Fibroblast of mammary gland (primary cell): ENCODE measurements at regions not wholly inside any gene's neighbourhood (a gene's known extent, or its start where the extent isn't known, plus 50 kb on each side); places are given as distances from the start of the nearest gene placed in this dataset.

ENCODE experiments used
- DNase-seq: peaks from one replicate; pipeline ENCODE4 v3.0.0-alpha.2; 2010; ENCODE audit warnings: low read depth
- H3K4me3 ChIP-seq: 2 replicates; pipeline ENCODE4 v1.5.1; 2011; ENCODE audit warnings: low read depth, mild to moderate bottlenecking, low read length, moderate library complexity; ENCODE audit not compliant: control insufficient read depth
- CTCF ChIP-seq: conservative IDR thresholded peaks from 2 replicates; pipeline ENCODE4 v1.5.1; 2011; ENCODE audit warnings: low read depth, low read length, inconsistent platforms; ENCODE audit not compliant: control insufficient read depth, insufficient read depth

DNA sequence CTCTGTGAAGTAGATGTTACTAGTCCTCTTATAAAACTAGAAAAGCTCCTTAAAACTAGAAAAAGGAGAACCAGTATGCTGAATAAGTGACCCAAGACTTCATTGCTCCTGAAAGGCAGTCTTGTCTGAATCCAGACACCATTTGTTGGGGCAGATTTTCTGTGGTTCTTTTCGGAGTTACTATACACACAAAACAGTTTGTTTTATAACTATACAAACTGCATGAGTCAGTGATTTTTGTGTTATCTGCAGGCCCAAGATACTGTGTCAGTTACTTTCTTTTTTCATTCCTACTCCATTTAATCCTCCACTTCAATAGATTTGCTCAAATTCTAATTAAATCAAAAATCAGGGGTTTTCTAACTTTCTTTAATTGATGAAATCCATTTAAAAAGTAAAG lies 244.6 kb downstream of the ARPP21 start:
- no peak for DNase-seq
- TF ChIP-seq CTCF, result no peak
- H3K4me3 ChIP-seq, result no peak overlapping the region

DNA sequence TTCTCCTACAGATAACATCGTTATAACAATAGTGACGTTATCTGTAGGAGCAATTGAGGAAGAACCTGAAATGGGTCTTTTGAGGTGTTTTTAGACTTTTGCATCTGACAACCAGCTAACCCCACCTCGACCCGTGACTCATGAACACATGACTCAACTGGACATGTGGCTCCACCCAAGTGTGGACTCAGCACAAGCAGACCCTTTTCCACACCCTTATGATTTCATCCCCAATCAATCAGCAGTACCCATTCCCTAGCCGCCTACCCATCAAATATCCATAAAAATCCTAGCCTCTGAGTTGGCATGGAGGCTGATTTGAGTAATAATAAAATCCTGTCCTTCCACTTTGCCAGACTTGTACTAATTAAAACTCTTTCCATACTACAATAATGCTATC lies 255.4 kb downstream of the ARPP21 start:
- TF ChIP-seq CTCF, result no peak
- H3K4me3 ChIP-seq, result no peak overlapping the region
- peak; percentile 25 for DNase-seq

GRCh38 chr3:35899245-35899644 lies 259.9 kb downstream of the ARPP21 start:
- no peak for TF ChIP-seq CTCF
- DNase-seq, result no peak
- no peak overlapping the region for H3K4me3 ChIP-seq

GRCh38 chr3:35900079-35900478 lies 260.8 kb downstream of the ARPP21 start:
- DNase-seq, result no peak
- TF ChIP-seq CTCF, result no peak
- H3K4me3 ChIP-seq, result no peak overlapping the region

DNA sequence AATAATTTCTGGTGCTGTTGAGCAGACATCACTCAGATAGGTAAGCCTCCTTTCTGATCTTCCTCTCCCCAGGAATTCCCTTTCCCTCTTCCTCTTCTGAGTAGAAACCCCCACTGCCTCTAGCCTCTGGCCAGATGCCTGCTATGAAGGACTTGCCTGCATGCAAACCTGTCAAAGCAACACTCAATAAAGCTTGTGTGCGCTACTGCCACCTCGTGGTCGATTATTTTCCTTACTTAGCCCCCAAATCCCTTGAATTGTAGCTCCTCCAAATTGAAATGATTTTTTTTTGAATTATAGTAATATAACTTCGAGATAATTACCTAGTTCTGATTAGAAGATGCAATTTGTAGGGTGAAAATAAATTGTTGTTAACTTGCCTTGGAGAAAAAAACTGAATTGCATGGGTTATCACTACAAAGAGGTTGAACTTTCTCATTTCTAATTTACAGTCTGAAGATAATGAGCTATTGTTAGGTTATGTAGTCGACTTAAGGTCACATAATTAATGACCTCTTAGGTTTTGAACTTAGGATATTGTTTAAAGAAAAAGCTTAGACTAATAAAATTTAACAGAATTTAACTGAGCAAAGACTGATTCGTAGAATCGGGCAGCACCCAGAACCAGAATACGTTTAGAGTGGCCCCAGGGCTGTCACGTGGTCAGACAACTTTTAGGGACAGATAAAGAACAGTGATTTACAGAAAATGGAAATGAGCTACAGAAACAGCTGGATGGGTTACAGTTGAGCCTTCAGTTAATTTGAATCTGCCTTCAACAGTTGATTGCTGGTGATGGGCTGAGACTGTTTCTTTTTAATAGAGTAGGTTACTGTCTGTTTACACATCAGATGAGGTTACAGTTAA lies 269.3 kb downstream of the ARPP21 start:
- DNase-seq, result peak; percentile 72
- TF ChIP-seq CTCF, result peak; percentile 83
- H3K4me3 ChIP-seq, result no peak overlapping the region

- no peak overlapping the region for H3K4me3 ChIP-seq
- TF ChIP-seq CTCF, result no peak
- DNase-seq, result no peak
These were observed 279.8 kb downstream of the ARPP21 start for GRCh38 chr3:35919160-35919559.
